Transverse colon (tissue), 4 donors: ENCODE measurements at regions not wholly inside any gene's neighbourhood (a gene's known extent, or its start where the extent isn't known, plus 50 kb on each side); places are given as distances from the start of the nearest gene placed in this dataset.

Experiments
- POLR2A ChIP-seq: fragments of 450-650 bp; IDR thresholded peaks from one replicate; pipeline ENCODE4 v1.6.1; 2016; ENCODE audit warnings: antibody characterized with exemption, mild to moderate bottlenecking, moderate library complexity
- POLR2AphosphoS5 ChIP-seq, 3 donors: sonication (generic); formaldehyde crosslinking; IDR thresholded peaks; one replicate each; pipeline ENCODE4 v1.6.1; 2016; ENCODE audit warnings: antibody characterized with exemption in 3 of 3
- TF ChIP-seq, protein P1 (sequence below), 5 experiments: fragments of 200-600 bp in 3 of 5; fragments of 450-650 bp in 2 of 5; sonication (generic) in 3 of 5; IDR thresholded peaks; 1 replicate in 2 of 5; 2 replicates in 3 of 5; pipeline ENCODE4 v1.5.1; 2016 to 2017; ENCODE audit warnings: antibody characterized with exemption in 5 of 5, inconsistent platforms in 3 of 5, mild to moderate bottlenecking in 2 of 5, moderate library complexity in 1 of 5

DNA sequence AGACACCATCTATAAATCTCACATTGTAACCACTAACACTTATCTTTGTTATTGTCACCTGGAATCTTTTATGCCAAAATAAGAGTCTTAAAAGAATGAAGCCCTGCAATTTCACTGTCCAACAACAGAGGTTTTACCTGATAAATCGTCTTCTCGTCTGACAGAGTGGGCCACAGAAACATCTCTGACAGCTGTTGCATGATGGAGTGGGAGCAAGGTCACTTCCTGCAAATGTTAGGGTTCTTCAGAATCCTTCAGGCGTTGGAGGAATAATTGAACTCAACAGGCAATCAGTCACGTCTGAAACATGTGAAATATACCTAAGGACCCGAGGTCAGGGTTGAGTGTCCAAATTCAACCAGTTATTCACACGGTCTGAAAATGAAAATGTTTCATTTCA lies 353.6 kb downstream of the TRIML1 start:
- TF ChIP-seq, protein P1, sequence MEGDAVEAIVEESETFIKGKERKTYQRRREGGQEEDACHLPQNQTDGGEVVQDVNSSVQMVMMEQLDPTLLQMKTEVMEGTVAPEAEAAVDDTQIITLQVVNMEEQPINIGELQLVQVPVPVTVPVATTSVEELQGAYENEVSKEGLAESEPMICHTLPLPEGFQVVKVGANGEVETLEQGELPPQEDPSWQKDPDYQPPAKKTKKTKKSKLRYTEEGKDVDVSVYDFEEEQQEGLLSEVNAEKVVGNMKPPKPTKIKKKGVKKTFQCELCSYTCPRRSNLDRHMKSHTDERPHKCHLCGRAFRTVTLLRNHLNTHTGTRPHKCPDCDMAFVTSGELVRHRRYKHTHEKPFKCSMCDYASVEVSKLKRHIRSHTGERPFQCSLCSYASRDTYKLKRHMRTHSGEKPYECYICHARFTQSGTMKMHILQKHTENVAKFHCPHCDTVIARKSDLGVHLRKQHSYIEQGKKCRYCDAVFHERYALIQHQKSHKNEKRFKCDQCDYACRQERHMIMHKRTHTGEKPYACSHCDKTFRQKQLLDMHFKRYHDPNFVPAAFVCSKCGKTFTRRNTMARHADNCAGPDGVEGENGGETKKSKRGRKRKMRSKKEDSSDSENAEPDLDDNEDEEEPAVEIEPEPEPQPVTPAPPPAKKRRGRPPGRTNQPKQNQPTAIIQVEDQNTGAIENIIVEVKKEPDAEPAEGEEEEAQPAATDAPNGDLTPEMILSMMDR (IDR thresholded peaks at IDR 0.05), result no peak
- TF ChIP-seq POLR2A, result no peak
- no peak for TF ChIP-seq POLR2AphosphoS5 (IDR thresholded peaks at IDR 0.05)
